COLO829 (cell line): ENCODE measurements at regions not wholly inside any gene's neighbourhood (a gene's known extent, or its start where the extent isn't known, plus 50 kb on each side); places are given as distances from the start of the nearest gene placed in this dataset.
"Not testable (repeated sequence)": the region's sequence is repeated elsewhere in the genome, so short reads cannot be mapped to it uniquely, and the experiment has no call there.

Experiments used
- DNase-seq: peaks from one replicate; pipeline ENCODE4 v3.0.0; 2012; ENCODE audit warnings: low spot score

DNA sequence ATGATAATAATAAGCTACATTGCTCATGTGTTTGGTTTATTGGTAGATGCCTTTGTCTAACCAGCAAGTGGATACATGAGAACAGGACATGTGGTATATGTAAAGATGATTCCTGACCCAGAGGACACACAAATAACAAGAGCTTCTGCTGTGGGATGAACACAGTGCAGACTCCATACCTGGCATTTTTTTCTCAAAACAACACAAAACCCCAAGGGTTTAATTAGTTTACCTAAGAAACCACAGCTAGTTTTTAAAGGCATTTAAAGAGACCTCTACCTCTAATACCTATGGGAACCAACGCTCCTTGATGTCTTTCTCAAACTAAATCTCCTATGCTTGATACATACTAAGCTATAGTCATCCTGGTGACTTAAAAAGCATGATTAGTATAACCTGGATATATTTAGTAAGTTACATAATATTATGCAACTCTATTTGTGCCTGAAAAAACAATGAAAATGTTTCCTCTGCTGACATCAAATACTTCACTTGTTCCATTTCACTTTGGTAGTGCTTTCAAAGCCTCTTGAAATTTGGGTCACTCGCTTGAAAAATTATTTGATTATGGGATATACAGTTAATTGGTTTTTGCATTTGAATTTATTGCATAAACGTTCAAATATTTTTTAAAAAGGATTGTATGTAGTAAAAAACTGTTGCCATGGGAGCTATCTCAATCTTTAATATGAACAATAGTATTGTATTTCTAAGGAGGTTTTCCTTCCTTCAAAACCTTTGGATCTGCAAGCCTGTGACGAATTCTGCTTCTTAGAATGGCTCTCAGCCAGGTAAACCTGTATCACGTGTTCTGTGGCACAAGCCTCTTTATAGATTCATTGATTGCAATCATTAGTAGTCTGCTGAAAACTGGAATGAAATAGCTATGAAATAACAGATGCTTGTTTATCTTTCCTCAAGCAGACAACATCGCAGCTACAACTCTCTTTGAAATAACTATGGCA lies 233.0 kb upstream of the KCNMB2 start:
- DNase-seq: no peak

DNA sequence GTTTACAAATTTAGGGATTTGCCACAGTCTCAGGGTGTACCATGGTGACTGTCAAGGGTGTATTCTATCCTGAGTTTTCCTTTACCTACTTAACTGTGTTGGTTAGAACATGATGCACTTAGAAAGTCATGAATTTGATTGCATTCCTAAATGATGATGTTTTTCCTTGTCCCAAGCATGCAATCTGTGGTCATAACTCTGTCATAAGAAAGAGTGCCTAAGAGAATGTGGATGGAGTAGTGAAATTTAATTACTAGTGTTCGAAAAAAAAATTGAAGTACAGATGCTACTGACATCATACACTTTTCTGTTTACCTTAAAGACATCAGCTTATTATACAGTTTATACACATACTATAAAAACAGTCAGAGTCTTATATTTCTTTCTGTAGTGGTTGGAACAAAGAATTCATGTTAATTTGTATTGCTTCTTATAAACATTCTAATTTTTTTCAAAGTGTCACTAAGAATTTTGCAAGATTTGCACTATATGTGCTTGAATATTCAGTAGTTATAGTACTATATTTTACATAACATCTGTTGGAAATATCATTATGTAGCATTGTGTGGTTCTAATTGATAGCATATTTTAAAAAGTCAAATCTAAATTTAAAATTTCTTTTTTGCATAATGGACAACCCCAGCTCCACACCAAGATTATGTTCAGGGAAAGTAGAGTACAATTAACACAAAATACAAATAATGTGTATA lies 231.3 kb upstream of the KCNMB2 start:
- no peak for DNase-seq

GRCh38 chr3:178306432-178307115 lies 229.7 kb upstream of the KCNMB2 start:
- DNase-seq: no peak

- no peak for DNase-seq
Observed at GRCh38 chr3:178308771-178309170, 227.5 kb upstream of the KCNMB2 start.

- no peak for DNase-seq
Observed at GRCh38 chr3:178310949-178311348, 225.3 kb upstream of the KCNMB2 start.

DNA sequence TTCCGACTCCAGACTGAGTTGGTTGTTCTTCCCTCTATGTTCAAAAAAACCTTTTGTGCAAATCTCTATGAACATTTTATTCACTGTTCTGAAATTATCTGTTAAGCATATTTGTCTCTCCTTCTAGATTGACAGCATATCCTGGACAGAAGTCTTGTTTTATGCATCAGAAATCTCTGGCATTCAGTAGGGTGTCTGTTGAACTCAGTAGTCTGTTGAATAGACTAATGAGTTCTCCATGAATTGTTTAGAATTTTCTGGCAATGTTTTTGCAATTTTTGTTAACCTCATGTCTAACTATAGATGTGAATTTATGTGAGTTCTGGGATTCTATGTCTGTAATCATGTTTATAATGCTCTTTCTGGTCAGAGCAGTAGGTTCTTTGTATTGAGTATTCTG lies 222.5 kb upstream of the KCNMB2 start:
- no peak for DNase-seq

DNA sequence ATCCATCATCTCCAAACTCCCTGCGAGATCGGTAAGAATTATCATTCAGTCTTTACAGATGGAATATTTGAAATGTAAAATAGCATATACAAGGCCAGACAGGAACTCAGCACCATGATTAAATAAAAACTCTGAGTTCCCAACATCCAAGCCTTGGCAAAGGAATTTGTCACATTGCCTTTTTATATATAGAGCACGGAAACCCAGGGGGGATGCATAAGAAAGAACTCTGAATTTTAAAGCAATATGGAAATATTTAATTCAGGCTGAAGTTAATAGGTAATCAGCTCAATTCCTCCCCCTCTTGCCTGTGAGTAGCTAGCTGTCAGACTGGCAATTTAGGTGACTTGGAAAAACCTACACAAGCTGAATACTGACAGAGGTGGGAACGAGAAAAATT lies 217.9 kb upstream of the KCNMB2 start:
- no peak for DNase-seq

GRCh38 chr3:178318941-178319816 lies 217.1 kb upstream of the KCNMB2 start:
- peak; percentile 22 for DNase-seq

- no peak for DNase-seq
Observed at GRCh38 chr3:178320456-178321351, 215.5 kb upstream of the KCNMB2 start.

DNA sequence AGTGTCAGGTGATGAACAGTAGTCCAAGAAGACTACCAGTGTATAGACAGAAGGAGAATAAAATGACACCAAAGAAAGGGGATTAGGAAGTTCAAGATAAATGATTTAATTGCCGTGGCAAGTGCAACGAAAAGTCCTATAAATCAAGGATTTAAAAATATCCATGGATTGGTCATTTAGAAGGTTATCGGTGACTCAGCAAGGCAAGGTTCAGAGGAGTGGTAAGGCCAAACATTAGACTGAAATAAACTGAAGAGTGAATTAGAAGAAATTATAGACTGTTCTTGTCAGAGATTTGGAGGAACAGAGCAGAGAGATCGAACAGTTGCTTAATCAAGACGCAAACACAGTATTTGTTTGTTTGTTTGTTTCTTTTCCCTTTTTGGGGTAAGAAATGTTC lies 211.9 kb upstream of the KCNMB2 start:
- no peak for DNase-seq

DNA sequence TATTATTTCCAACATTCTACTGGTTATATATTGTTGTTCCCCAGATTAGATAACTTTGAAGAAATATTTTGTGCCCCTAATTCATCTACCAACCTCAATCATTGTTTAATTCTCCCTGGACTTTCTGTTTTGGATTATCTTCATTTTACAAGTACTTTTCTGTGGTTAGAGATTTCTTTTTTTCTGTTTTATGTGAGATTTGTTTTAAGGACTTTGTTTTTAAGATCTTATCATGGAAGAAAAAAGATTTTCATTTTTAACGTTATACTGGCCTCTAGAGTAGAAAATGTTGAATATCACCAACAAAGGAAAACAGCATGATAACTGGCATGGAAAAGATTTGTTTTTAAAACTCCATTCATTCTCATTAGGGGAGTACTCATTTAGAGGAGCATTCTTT lies 210.9 kb upstream of the KCNMB2 start:
- DNase-seq: peak; percentile 51

DNA sequence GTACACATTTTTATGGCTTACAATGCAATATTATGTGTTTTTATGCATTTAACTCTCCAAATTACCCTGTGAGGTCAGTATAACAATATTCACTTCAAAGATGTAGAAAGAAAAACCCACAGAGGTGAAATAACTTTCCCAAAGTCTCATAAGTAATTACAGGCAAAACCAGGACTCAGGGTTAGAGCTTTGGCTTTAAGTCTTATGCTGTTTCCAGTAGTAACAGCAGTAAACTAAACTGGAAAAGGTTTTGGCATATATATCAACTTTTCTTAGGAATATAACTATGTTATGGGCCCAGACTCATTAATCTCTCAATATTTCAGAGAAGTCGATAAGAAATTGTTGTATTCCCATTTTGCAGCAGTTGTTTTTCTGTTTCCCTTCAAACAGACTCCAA lies 206.3 kb upstream of the KCNMB2 start:
- no peak for DNase-seq

- DNase-seq: no peak
Observed at GRCh38 chr3:178334239-178334638, 202.0 kb upstream of the KCNMB2 start.

DNA sequence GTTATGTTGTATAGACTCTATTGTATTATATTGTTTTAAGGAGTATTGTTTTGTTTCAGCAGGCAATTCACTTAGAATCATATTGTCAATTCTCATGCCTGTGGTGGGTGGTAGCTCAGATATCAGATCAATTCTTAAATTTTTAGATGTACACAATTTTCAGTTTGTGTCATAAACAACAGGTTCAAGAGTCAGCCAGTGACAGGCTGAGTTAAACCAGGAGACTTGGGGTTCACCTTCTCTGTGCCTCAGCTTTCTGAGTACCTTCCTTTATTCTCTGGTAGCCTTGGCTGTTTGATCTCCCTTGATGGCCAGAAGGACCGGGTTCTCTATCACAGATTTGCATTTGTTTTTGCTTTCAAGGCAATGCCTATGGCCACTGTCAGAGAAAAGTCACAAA lies 199.9 kb upstream of the KCNMB2 start:
- DNase-seq: no peak

DNA sequence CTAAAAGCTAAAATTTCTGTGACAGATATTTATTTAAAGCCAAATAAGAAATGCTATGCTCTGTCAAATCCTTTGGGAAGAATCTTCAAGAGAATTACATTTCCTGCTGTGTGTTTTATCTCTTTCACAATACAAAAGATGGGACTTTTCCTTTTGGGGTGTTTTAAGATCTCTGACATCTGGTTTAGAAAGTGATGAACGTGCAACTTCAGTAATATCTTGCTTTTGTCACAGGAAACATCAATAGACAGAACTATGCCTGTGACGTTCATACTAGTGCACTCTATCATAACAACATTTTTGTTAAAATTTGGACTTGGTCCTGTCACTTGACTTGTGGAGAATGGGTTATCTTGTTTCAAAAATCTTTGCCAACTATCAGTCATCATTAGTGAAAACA lies 195.7 kb upstream of the KCNMB2 start:
- DNase-seq: no peak

DNA sequence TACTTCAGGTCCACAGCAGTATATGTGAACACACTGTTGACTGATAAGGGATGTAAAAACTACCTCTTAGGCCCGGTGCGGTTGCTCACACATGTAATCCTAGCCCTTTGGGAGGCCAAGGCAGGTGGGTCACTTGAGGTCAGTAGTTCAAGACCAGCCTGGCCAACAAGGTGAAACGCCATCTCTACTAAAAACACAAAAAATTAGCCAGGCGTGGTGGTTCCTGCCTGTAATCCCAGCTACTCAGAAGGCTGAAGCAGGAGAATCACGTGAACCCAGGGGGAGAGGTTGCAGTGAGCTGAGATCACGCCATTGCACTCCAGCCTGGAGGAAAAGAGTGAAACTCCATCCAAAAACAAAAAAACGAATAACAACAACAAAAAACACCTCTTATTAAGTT lies 194.6 kb upstream of the KCNMB2 start:
- no peak for DNase-seq

DNA sequence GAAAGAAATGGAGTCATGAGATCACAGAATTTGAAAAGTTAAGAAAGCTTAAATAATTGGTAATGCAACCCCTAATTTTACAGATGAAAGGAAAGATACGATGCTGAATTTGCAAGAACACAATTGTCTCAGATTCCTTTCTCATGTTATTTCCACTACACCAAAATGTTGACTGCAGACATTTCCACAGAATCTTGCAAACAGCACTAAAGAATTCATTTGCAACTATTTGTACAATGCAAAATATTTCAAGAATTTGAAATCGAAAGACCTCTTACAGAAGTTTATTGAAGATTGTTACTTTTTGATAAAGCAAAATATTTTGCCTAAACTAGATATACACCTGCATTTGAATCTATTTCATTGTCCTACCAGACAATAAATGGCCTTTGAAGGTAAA lies 194.1 kb upstream of the KCNMB2 start:
- DNase-seq: no peak

- no peak for DNase-seq
Observed at GRCh38 chr3:178343433-178344038, 192.7 kb upstream of the KCNMB2 start.

- no peak for DNase-seq
Observed at GRCh38 chr3:178345944-178346343, 190.3 kb upstream of the KCNMB2 start.

- not testable (repeated sequence) for DNase-seq
Observed at GRCh38 chr3:178348561-178349217, 187.5 kb upstream of the KCNMB2 start.
